H54 (cell line): ENCODE measurements at regions not wholly inside any gene's neighbourhood (a gene's known extent, or its start where the extent isn't known, plus 50 kb on each side); places are given as distances from the start of the nearest gene placed in this dataset.
"Not testable (repeated sequence)": the region's sequence is repeated elsewhere in the genome, so short reads cannot be mapped to it uniquely, and the experiment has no call there.

Experiments used
- DNase-seq: peaks from one replicate; pipeline ENCODE4 v3.0.0; 2011; ENCODE audit warnings: low spot score, mixed read lengths; ENCODE audit not compliant: insufficient read length
- FAIRE-seq: peaks from 3 replicates; lab custom pipeline; 2011; peaks lifted over from hg19 to GRCh38; lab: Jason Lieb, UNC
- POLR2A ChIP-seq: IDR thresholded peaks from 2 replicates; pipeline ENCODE4 v1.6.1; 2011; ENCODE audit warnings: low read depth, mild to moderate bottlenecking, low read length

- DNase-seq (no peak), FAIRE-seq (no peak)
- no peak for TF ChIP-seq POLR2A
These were observed 737.6 kb downstream of the SLC4A3 start for GRCh38 chr2:220365023-220365422.

DNA sequence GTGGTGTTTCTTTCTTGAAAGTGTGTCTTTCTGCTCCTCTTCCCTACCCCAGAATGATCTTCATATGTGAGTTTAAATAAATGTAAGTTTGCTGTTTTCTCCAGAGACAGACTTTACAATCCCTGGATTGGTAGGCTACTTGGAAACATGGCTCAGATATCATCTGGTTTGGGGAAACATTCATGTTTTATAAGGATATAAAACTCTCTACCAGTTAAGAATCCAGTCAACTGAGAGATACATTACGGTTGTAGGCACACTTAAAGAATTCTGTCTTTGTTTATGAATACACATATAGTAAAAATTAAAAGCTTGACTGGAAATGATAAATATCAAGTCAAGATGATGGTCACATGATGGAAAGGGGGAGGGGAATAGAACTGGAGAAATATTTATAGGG lies 739.3 kb downstream of the SLC4A3 start:
- DNase-seq = no peak
- FAIRE-seq = no peak
- TF ChIP-seq POLR2A = no peak

- FAIRE-seq = no peak
- DNase-seq = no peak
- TF ChIP-seq POLR2A = no peak
These were observed 743.3 kb downstream of the SLC4A3 start for GRCh38 chr2:220370764-220371163.

DNA sequence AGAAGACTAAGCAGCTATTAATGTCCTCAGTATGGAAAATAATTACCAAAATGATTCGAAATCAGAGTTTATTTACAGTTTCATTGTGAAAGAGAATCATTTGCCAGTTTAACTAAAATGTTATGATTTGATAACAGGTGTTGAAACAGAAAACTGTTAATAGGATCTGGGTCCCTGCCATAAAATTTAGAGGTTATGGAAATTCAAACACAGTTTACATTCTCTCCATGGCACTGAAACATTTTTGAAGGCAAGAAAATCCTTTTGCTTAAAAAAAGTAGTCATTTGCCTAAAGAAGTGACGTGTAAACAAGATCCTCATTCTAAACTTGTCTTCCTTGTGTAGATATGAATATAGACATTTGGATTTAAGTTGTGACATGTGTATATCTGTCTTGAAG lies 743.8 kb downstream of the SLC4A3 start:
- TF ChIP-seq POLR2A = no peak
- DNase-seq = no peak
- FAIRE-seq = no peak

DNA sequence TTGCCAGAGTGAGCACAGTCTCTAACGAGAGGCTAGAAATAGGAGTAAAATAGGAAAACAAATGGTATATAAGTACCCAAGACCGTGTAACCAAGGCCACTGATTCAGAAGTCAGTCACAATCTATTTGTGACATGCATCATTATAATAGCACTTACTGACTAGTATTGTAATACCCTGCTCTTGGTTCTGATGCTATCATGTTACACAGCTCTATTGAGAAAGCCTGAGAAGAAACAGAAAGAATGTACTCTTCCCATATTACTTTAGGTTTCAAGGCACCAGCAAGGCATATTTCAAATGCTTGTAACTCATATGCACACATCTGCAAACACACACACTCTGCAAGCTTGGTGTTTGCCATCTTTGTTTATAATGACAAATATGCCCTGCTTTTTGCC lies 746.4 kb downstream of the SLC4A3 start:
- FAIRE-seq = no peak
- DNase-seq = no peak

DNA sequence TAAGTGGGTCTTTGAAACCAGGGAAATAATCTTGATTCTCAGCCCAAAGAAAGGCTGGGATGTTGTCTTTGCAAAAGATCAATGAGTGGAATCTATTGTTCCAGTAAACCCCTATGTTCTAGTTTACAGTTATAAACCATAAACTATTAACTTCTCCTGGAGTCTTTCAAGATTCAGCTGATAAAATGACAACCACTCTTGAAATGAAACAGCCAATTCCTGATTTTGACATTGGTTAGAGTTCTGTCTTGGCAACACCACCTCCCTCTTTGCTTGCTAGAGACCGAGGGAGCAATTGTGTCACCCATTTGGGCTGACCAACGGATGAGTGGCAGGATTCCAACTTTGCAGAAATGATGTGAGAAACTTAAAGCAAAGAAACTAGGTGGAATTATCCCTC lies 746.9 kb downstream of the SLC4A3 start:
- no peak for FAIRE-seq

More for the DNA sequence above, 746.4 kb downstream of the SLC4A3 start:
- TF ChIP-seq POLR2A = no peak

GRCh38 chr2:220377482-220378155 lies 750.2 kb downstream of the SLC4A3 start:
- DNase-seq = no peak
- no peak for TF ChIP-seq POLR2A
- peak; percentile 64 for FAIRE-seq

More for the DNA sequence above, 746.9 kb downstream of the SLC4A3 start:
- no peak for DNase-seq
- no peak for TF ChIP-seq POLR2A

GRCh38 chr2:220387758-220388157 lies 760.3 kb downstream of the SLC4A3 start:
- FAIRE-seq, DNase-seq: not testable (repeated sequence)

DNA sequence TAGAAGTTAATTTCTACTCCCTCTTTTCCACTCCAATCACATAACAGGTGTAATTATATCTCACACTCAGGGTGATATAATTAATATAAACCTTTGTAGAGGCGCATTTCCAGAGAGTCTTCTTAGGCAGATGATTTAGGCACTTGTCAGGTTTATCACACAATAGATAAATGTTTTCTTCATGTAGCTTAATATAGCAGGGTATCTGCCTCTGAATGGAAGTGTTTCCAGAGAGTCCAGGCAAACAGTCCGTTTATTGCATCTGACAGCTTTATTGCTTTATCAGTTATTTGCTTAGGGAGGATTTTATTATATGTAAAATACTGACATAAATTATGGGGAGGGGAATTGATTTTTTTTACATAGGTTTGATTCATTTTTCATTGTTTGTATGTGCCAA lies 766.3 kb downstream of the SLC4A3 start:
- no peak for DNase-seq
- FAIRE-seq = no peak
- TF ChIP-seq POLR2A = no peak

DNA sequence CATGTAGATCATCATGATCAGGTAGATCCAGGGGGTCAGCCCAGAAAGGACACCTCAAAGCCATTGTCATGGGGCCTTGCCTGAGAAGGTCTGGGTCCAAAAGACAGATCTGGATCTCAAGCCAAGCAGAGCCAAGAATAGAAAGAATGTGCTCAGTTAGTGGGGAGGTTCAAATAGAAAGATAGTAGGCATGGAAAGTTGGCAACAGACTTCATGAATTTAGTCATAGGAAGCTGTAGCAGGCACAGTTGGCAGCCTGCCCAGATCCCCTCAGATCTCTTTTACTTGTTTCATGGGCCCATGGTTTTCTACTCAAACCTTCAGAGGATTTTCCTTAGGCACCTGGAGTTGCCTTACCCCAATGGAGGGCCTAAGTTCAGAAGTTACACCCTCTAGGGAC lies 767.0 kb downstream of the SLC4A3 start:
- FAIRE-seq (peak; percentile 94), DNase-seq (peak; percentile 11)

DNA sequence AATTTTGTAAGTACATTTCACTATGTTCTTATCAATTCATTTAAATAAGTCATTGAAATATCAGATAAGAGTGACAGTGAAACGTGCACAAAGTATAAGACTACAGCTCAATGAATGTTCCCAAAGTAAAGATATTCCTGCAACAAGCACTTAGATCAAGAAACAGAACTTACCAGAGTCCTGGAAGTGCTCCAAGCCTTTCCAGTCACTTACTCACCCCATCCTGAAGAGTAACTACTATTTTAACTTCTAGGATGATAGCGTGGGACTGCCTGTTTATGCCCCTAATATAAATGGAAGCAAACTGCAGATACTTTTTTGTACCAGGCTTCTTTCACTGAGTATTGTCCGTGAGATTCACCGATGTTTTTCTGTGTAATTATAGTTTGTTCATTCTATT lies 768.9 kb downstream of the SLC4A3 start:
- DNase-seq (no peak), FAIRE-seq (no peak)
- no peak for TF ChIP-seq POLR2A

More for the DNA sequence above, 767.0 kb downstream of the SLC4A3 start:
- TF ChIP-seq POLR2A = no peak

DNA sequence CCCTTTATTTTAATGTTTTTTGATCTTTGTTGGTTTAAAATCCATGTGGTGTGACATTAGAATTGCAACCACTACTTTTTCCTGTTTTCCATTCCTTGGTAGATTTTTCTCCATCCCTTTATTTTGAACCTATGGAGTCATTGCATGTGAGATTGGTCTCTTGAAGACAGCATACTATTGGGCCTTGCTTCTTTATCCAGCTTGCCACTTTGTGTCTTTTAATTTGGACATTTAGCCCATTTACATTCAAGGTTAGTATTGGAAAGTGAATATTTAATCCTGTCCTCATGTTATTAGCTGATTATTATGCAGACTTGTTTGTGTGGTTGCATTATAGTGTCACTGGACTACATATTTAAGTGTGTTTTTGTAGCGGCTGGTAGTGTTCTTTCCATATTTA lies 782.9 kb downstream of the SLC4A3 start:
- DNase-seq (no peak), FAIRE-seq (no peak)

DNA sequence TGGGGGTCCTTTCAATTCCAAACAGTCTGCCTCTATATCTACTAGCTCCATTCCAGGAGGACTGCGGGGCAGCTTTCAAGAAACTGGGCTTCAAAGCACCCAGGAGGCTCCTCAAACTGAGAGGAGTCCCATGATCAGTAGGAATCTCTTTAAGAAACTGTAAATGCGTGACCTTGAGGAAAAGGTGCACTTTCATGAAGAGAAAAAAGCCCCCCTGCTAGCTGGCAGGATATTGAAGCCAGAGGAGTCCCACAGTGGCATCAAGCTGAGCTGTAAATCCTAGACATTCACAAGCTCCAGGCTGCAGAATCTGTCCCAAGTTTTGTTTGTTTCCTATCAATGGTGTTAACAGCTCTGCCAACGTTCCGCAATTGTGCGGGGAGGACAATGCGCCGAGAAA lies 790.1 kb downstream of the SLC4A3 start:
- DNase-seq (no peak), FAIRE-seq (no peak)
- TF ChIP-seq POLR2A = no peak

More for the DNA sequence above, 782.9 kb downstream of the SLC4A3 start:
- TF ChIP-seq POLR2A = no peak

DNA sequence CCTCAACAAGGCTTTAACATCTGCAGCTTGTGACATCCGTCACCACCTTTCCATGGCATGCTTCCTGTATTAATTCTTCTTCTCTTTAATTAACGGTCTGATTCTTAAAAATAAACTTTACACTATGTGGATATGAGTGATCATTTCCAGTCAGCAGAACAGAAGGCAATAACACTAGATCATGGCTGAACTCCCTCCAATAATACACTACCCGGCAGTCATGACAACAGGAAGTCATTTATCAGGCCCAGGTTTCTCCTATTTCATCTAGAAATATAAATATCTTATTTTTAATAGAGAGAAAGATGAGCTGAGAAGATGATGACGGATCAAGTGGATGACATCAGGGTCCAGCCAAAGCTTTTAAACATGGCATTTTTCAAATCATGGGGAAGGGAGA lies 792.2 kb downstream of the SLC4A3 start:
- DNase-seq (no peak), FAIRE-seq (no peak)
- no peak for TF ChIP-seq POLR2A

DNA sequence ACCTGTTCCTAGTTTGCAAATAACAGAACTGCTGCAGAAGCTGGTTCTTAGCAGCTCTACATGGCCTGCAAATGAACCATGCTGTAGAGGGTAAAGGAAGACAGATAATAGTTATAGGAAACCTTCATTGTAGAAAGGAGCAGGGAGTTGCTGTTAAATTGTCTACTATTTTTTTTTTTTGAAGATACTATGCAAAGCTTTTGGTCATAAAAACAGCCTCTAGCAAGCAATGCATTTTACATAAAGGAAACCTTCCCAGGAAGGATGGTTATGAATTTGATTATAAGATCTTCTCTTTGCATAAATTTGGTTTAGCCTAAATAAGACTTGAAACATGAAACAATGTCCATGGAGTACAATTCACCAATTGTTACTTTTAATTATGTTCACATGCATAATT lies 793.4 kb downstream of the SLC4A3 start:
- DNase-seq (no peak), FAIRE-seq (no peak)
- no peak for TF ChIP-seq POLR2A

DNA sequence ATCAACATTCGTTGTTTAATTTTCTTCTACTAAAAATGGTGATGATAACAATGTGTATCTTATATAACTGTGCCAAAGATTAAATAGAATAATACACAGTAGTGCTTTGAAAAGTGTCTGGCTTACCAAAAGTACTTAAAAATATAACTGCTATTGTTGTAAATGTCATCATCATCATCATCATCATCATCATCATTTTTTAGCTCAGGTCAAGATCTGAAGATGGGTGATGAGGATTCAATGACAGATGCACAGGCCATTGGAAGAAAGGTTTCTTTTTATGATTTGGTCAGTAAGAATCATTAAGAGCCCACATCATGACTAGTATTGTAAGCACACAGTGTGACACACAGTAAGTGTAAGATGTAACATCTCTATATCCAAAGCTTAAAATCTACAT lies 795.2 kb downstream of the SLC4A3 start:
- DNase-seq = no peak
- no peak for FAIRE-seq
- TF ChIP-seq POLR2A = no peak
